Endodermal cell (in vitro differentiated cells): ENCODE measurements at regions not wholly inside any gene's neighbourhood (a gene's known extent, or its start where the extent isn't known, plus 50 kb on each side); places are given as distances from the start of the nearest gene placed in this dataset.

Experiments
- DNase-seq: peaks from one replicate; pipeline ENCODE4 v3.0.0-alpha.2; 2017
- H3K27ac ChIP-seq: 2 replicates; pipeline ENCODE4 v1.5.1; 2013; ENCODE audit warnings: mild to moderate bottlenecking, low read depth, low read length, moderate library complexity
- H3K27me3 ChIP-seq: 2 replicates; pipeline ENCODE4 v1.6.1; 2013; ENCODE audit warnings: mild to moderate bottlenecking, low read length, moderate library complexity; ENCODE audit not compliant: insufficient read depth, control insufficient read depth, poor library complexity, severe bottlenecking
- H3K36me3 ChIP-seq: 2 replicates; pipeline ENCODE4 v1.7.0; 2013; ENCODE audit warnings: mild to moderate bottlenecking, low read length, moderate library complexity; ENCODE audit not compliant: control insufficient read depth, insufficient read depth
- H3K4me1 ChIP-seq: one replicate; pipeline ENCODE4 v1.7.0; 2013; ENCODE audit warnings: low read length; ENCODE audit not compliant: control insufficient read depth, insufficient read depth
- H3K4me3 ChIP-seq: 2 replicates; pipeline ENCODE4 v1.5.1; 2013; ENCODE audit warnings: mild to moderate bottlenecking, low read length, moderate library complexity
- H3K9ac ChIP-seq: 2 replicates; pipeline ENCODE4 v1.6.1; 2013; ENCODE audit warnings: mild to moderate bottlenecking, low read length, moderate library complexity; ENCODE audit not compliant: poor library complexity, severe bottlenecking; ENCODE audit errors: extremely low read depth
- H3K9me3 ChIP-seq: 2 replicates; pipeline ENCODE4 v1.6.1; 2013; ENCODE audit warnings: mild to moderate bottlenecking, low read length, moderate library complexity; ENCODE audit not compliant: control insufficient read depth
- H3K27ac Mint-ChIP-seq: 2 replicates; pipeline ENCODE4 v1.8.0; 2020; ENCODE audit warnings: mixed read lengths
- H3K27me3 Mint-ChIP-seq: 2 replicates; pipeline ENCODE4 v1.8.0; 2021; ENCODE audit warnings: mild to moderate bottlenecking, mixed read lengths; ENCODE audit not compliant: insufficient read depth
- H3K36me3 Mint-ChIP-seq: 2 replicates; pipeline ENCODE4 v1.8.0; 2020; ENCODE audit warnings: low read depth, mixed read lengths
- H3K4me1 Mint-ChIP-seq: 2 replicates; pipeline ENCODE4 v1.8.0; 2020; ENCODE audit warnings: mixed read lengths
- H3K4me3 Mint-ChIP-seq: 2 replicates; pipeline ENCODE4 v1.8.0; 2020; ENCODE audit warnings: mild to moderate bottlenecking, moderate library complexity, mixed read lengths
- H3K9me3 Mint-ChIP-seq: 2 replicates; pipeline ENCODE4 v1.8.0; 2020; ENCODE audit warnings: mild to moderate bottlenecking, mixed read lengths
- WGBS, 2 experiments: methylation state at CpG; one replicate each; pipeline versions ENCODE4 v1.1.5 to v1.1.7; 2013; ENCODE audit warnings: missing lambda C conversion rate in 2 of 2, mixed read lengths in 1 of 2; ENCODE audit not compliant: insufficient coverage in 1 of 2, insufficient read length in 1 of 2; 5-methylcytosine and 5-hydroxymethylcytosine counted together
- TF ChIP-seq, protein P1 (sequence below): fragments of 200-600 bp; sonication (generic); conservative IDR thresholded peaks from 2 replicates; pipeline ENCODE4 v1.5.0; 2021; ENCODE audit warnings: antibody characterized with exemption, mild to moderate bottlenecking

DNA sequence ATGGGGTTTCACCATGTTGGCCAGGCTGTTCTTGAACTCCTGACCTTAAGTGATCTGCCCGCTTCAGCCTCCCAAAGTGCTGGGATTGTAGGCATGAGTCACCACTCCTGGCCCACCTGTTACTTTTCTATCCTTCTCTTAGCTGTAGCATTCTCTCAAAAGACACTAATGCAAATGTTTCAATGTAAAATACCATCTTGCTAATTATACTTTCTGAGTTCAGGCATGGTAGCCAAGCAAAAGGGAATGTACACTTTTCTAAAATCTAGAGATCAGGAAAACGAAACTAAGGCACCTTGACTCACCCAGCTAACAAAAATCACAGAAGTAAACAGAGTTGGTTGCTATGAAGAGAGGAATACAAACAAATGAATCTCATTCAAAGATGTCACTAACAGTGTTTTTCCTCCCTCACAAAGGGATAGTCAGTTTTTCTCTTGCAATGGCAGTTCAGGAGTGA lies 401.0 kb upstream of the NRP1 start:
- Mint-ChIP-seq H3K9me3 (no peaks in the 10 kb centered on the region), H3K4me3 (no peak overlapping the region), H3K27me3 (no peaks in the 10 kb centered on the region), H3K27ac (no peak overlapping the region), H3K36me3 (no peaks in the 10 kb centered on the region), H3K4me1 (no peaks in the 10 kb centered on the region)
- Histone ChIP-seq H3K4me3 (no peak overlapping the region), H3K36me3 (no peaks in the 10 kb centered on the region), H3K27me3 (no peaks in the 10 kb centered on the region), H3K4me1 (no peaks in the 10 kb centered on the region), H3K9ac (no peak overlapping the region), H3K27ac (no peak overlapping the region), H3K9me3 (no peaks in the 10 kb centered on the region)
- no peak for DNase-seq
- 90 to 100% methylated on average over 1 to 2 of the region's 2 CpGs for WGBS, 2 experiments
- TF ChIP-seq, protein P1, sequence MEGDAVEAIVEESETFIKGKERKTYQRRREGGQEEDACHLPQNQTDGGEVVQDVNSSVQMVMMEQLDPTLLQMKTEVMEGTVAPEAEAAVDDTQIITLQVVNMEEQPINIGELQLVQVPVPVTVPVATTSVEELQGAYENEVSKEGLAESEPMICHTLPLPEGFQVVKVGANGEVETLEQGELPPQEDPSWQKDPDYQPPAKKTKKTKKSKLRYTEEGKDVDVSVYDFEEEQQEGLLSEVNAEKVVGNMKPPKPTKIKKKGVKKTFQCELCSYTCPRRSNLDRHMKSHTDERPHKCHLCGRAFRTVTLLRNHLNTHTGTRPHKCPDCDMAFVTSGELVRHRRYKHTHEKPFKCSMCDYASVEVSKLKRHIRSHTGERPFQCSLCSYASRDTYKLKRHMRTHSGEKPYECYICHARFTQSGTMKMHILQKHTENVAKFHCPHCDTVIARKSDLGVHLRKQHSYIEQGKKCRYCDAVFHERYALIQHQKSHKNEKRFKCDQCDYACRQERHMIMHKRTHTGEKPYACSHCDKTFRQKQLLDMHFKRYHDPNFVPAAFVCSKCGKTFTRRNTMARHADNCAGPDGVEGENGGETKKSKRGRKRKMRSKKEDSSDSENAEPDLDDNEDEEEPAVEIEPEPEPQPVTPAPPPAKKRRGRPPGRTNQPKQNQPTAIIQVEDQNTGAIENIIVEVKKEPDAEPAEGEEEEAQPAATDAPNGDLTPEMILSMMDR: no peak

DNA sequence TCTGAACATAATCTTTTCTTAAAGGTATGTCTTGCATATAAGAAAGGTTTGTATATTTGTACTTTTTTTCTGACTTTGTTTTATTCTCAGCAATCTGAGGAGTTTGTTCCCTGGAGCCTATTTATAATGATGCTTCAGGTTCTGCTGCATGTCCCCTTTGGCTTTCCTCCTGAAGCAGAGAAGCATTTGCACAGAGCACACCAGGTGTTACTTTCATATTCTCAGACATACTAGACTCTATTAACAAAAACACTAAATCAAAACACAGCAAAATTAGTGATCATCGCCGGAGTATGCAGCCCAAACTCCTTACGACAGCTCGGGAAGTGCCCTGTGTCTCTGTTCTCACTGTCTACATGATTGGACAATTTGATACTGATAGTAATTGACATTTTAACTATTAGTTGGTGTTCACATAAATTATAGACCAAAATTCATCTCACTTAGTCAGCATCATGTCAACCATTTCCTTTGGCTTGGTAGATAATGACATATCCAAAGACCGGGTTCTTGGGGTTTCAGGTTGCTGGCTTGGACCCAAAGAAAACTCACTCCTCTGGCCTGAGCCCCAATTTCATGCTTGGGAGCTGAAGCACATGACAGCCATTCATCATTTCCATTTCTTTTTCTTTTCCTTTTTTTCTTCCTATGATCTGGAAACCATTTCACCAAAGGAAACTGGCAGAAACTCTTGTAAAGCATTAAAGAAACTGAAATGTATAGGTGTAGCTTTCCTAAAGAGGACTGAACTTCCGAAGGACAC lies 400.1 kb upstream of the NRP1 start:
- no peaks in the 10 kb centered on the region for H3K27me3 Mint-ChIP-seq
- no peaks in the 10 kb centered on the region for H3K9me3 Mint-ChIP-seq
- no peaks in the 10 kb centered on the region for H3K4me1 ChIP-seq
- 92 to 95% methylated on average over 1 to 6 of the region's 6 CpGs for WGBS, 2 experiments
- no peaks in the 10 kb centered on the region for H3K9me3 ChIP-seq
- TF ChIP-seq, protein P1: no peak
- no peak overlapping the region for H3K4me3 Mint-ChIP-seq
- H3K27me3 ChIP-seq: no peaks in the 10 kb centered on the region
- H3K27ac Mint-ChIP-seq: no peak overlapping the region
- DNase-seq: no peak
- no peaks in the 10 kb centered on the region for H3K36me3 ChIP-seq
- no peaks in the 10 kb centered on the region for H3K36me3 Mint-ChIP-seq
- no peak overlapping the region for H3K9ac ChIP-seq
- H3K27ac ChIP-seq: no peak overlapping the region
- H3K4me3 ChIP-seq: no peak overlapping the region
- no peaks in the 10 kb centered on the region for H3K4me1 Mint-ChIP-seq

DNA sequence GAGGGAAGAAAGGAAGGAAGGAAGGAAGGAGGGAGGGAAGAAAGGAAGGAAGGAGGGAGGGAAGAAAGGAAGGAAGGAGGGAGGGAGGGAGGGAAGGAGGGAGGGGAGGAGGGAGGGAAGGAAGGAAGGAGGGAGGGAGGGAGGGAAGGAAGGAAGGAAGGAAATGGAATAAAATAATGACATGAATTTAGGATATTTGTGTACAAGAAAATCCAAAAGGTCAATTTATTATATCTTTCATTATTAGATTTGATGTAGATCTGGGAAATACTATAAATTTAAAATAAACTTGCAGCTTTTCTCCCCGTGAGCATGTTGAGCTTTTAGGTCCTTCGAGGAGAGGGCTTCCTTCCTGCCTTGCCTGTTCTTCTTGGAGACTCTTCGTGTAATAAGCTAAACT lies 398.6 kb upstream of the NRP1 start:
- Mint-ChIP-seq H3K27ac (no peak overlapping the region), H3K4me3 (no peak overlapping the region), H3K9me3 (peaks cover 3% of the 10 kb centered on the region), H3K27me3 (no peaks in the 10 kb centered on the region), H3K36me3 (no peaks in the 10 kb centered on the region), H3K4me1 (no peaks in the 10 kb centered on the region)
- TF ChIP-seq, protein P1: no peak
- Histone ChIP-seq H3K9ac (no peak overlapping the region), H3K36me3 (no peaks in the 10 kb centered on the region), H3K27ac (no peak overlapping the region), H3K27me3 (no peaks in the 10 kb centered on the region), H3K9me3 (no peaks in the 10 kb centered on the region), H3K4me1 (no peaks in the 10 kb centered on the region), H3K4me3 (no peak overlapping the region)
- 87 to 91% methylated on average over 3 of the region's 3 CpGs for WGBS, 2 experiments
- no peak for DNase-seq
